ENCODE measurements at regions not wholly inside any gene's neighbourhood (a gene's known extent, or its start where the extent isn't known, plus 50 kb on each side); places are given as distances from the start of the nearest gene placed in this dataset.

DNA sequence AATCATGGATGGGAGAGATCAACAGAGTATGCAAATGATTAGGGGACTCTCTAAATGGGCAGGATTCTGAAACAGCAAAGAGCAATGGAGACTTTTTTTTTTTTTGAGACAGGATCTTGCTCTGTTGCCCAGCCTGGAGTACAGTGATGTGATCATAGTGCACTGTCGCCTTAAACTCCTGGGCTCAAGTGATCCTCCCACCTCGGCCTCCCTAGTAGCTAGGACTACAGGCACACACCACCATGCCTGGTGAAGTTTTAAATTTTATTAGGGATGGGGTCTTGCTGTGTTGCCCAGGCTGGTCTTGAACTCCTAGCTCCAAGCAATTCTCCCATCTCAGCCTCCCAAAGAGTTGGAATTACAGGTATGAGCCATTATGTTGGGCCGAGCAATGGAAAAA lies 255.0 kb upstream of the ZFHX3 start:
- no peak overlapping the region for H3K27ac ChIP-seq (ENCODE audit: low read depth, low read length)
- peaks cover 11% of the 10 kb centered on the region for H3K27me3 ChIP-seq (ENCODE audit: insufficient read depth, low read length)
- intact Hi-C loops (cut with micrococcal nuclease) = no loop called here
- no peaks in the 10 kb centered on the region for H3K9me2 ChIP-seq (ENCODE audit: insufficient read depth)
- no peak overlapping the region for H3K4me3 ChIP-seq (replicated peaks in 1 of 2; ENCODE audit: low read depth in 1 of 2, low read length in 2 of 2)
- ChIA-PET CTCF (no interaction called here), POLR2A (no interaction called here), RAD21 (ENCODE audit: low non-redundant PET in 1 of 2, low total read pairs in 2 of 2, uncharacterized antibody in 2 of 2, unreplicated experiment in 2 of 2) (no interaction called here)
- no TSS peak for BruUV-seq (replicated peaks)
- H3K9me3 ChIP-seq (ENCODE audit: control insufficient read depth in 1 of 2, insufficient read depth in 1 of 2, low read depth in 1 of 2, low read length in 2 of 2) = no peaks in the 10 kb centered on the region
- H3K79me2 ChIP-seq (ENCODE audit: insufficient read depth, low read length) = no peaks in the 10 kb centered on the region
- ATAC-seq = no peak
- TF ChIP-seq CEBPB (IDR thresholded peaks at IDR 0.05; ENCODE audit: low read depth) = no peak
- TF ChIP-seq SRF (IDR thresholded peaks at IDR 0.05; ENCODE audit: low read depth) = no peak
- TF ChIP-seq, protein P1, sequence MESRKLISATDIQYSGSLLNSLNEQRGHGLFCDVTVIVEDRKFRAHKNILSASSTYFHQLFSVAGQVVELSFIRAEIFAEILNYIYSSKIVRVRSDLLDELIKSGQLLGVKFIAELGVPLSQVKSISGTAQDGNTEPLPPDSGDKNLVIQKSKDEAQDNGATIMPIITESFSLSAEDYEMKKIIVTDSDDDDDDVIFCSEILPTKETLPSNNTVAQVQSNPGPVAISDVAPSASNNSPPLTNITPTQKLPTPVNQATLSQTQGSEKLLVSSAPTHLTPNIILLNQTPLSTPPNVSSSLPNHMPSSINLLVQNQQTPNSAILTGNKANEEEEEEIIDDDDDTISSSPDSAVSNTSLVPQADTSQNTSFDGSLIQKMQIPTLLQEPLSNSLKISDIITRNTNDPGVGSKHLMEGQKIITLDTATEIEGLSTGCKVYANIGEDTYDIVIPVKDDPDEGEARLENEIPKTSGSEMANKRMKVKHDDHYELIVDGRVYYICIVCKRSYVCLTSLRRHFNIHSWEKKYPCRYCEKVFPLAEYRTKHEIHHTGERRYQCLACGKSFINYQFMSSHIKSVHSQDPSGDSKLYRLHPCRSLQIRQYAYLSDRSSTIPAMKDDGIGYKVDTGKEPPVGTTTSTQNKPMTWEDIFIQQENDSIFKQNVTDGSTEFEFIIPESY (IDR thresholded peaks at IDR 0.05; ENCODE audit: extremely low read depth, insufficient replicate concordance, low read length) = no peak
- no peak for TF ChIP-seq JUND (IDR thresholded peaks at IDR 0.05)
- TF ChIP-seq ZNF274 (IDR thresholded peaks at IDR 0.05; ENCODE audit: low read depth, low read length) = no peak
- no peak for TF ChIP-seq ELF1 (IDR thresholded peaks at IDR 0.05; ENCODE audit: borderline replicate concordance, low read depth)
- TF ChIP-seq, protein P2, sequence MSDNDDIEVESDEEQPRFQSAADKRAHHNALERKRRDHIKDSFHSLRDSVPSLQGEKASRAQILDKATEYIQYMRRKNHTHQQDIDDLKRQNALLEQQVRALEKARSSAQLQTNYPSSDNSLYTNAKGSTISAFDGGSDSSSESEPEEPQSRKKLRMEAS (IDR thresholded peaks at IDR 0.05) = no peak
- TF ChIP-seq RAD21 (IDR thresholded peaks at IDR 0.05; ENCODE audit: low read depth) = no peak
- no peak for TF ChIP-seq SIN3A (IDR thresholded peaks at IDR 0.05; ENCODE audit: low read depth)
- TF ChIP-seq, protein P3, sequence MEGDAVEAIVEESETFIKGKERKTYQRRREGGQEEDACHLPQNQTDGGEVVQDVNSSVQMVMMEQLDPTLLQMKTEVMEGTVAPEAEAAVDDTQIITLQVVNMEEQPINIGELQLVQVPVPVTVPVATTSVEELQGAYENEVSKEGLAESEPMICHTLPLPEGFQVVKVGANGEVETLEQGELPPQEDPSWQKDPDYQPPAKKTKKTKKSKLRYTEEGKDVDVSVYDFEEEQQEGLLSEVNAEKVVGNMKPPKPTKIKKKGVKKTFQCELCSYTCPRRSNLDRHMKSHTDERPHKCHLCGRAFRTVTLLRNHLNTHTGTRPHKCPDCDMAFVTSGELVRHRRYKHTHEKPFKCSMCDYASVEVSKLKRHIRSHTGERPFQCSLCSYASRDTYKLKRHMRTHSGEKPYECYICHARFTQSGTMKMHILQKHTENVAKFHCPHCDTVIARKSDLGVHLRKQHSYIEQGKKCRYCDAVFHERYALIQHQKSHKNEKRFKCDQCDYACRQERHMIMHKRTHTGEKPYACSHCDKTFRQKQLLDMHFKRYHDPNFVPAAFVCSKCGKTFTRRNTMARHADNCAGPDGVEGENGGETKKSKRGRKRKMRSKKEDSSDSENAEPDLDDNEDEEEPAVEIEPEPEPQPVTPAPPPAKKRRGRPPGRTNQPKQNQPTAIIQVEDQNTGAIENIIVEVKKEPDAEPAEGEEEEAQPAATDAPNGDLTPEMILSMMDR (IDR thresholded peaks at IDR 0.05 in 2 of 3, conservative IDR thresholded peaks at IDR 0.05 in 1 of 3; ENCODE audit: borderline replicate concordance in 1 of 3, insufficient read depth in 1 of 3, low read depth in 2 of 3, low read length in 2 of 3) = no peak
- no peak for TF ChIP-seq POLR2A (IDR thresholded peaks at IDR 0.05; ENCODE audit: borderline replicate concordance, extremely low read depth, insufficient read depth, insufficient read length)
- TF ChIP-seq YY1 (IDR thresholded peaks at IDR 0.05; ENCODE audit: extremely low read depth, insufficient replicate concordance, low read depth, low read length) = no peak
- TF ChIP-seq EZH2 (IDR thresholded peaks at IDR 0.05) = no peak
- no peak for TF ChIP-seq CBX3 (IDR thresholded peaks at IDR 0.05; ENCODE audit: low read depth)
- no peak for TF ChIP-seq EZH2phosphoT487 (IDR thresholded peaks at IDR 0.05; ENCODE audit: borderline replicate concordance)
- TF ChIP-seq TCF7L2 (IDR thresholded peaks at IDR 0.05; ENCODE audit: borderline replicate concordance, extremely low read depth, insufficient read depth, insufficient read length) = no peak
- H3K4me2 ChIP-seq (ENCODE audit: low read length) = no peak overlapping the region
- no peak overlapping the region for H3K9ac ChIP-seq (ENCODE audit: low read length)
- no peaks in the 10 kb centered on the region for H3K36me3 ChIP-seq (ENCODE audit: control insufficient read depth in 1 of 2, insufficient read depth in 2 of 2, low read length in 2 of 2)
- H2AFZ ChIP-seq (ENCODE audit: low read depth, low read length, poor library complexity, severe bottlenecking) = no peak overlapping the region
- H4K20me1 ChIP-seq (ENCODE audit: insufficient read depth) = no peaks in the 10 kb centered on the region
- H3K4me1 ChIP-seq (ENCODE audit: control insufficient read depth in 1 of 2, insufficient read depth in 2 of 2, low read length in 2 of 2) = no peaks in the 10 kb centered on the region
- DNase-seq (ENCODE audit: low read depth, low spot score) = no peak
